Inflammatory macrophage treated with lipopolysaccharide for 1 hour (primary cell): ENCODE measurements at regions not wholly inside any gene's neighbourhood (a gene's known extent, or its start where the extent isn't known, plus 50 kb on each side); places are given as distances from the start of the nearest gene placed in this dataset.
A peak's percentile ranks its signal among the peaks of the same experiment; 100 is the strongest.
"Not testable (repeated sequence)": the region's sequence is repeated elsewhere in the genome, so short reads cannot be mapped to it uniquely, and the experiment has no call there.

Experiments used
- DNase-seq, 2 donors: peaks; one replicate each; pipeline ENCODE4 v3.0.0-alpha.2; 2020 to 2022

GRCh38 chr3:115254492-115255196 lies 107.6 kb upstream of the ZBTB20 start:
- DNase-seq: no peak

- no peak for DNase-seq
These were observed 108.1 kb upstream of the ZBTB20 start for GRCh38 chr3:115255197-115255585.

- no peak for DNase-seq
These were observed 123.8 kb upstream of the ZBTB20 start for GRCh38 chr3:115270849-115271248.

- DNase-seq: no peak
These were observed 125.1 kb upstream of the ZBTB20 start for GRCh38 chr3:115272036-115272824.

GRCh38 chr3:115275896-115276295 lies 128.8 kb upstream of the ZBTB20 start:
- DNase-seq: peak; percentile 8 to 38

GRCh38 chr3:115279939-115280338 lies 132.9 kb upstream of the ZBTB20 start:
- peak in 1 of 2 donors; percentile 16 for DNase-seq

- DNase-seq: peak; percentile 23 to 28
These were observed 133.4 kb upstream of the ZBTB20 start for GRCh38 chr3:115280506-115280905.

GRCh38 chr3:115281697-115282675 lies 134.9 kb upstream of the ZBTB20 start:
- DNase-seq: no peak

- no peak for DNase-seq
These were observed 137.9 kb upstream of the ZBTB20 start for GRCh38 chr3:115284980-115285379.

GRCh38 chr3:115286529-115287197 lies 139.6 kb upstream of the ZBTB20 start:
- DNase-seq: no peak

- DNase-seq: no peak
These were observed 140.1 kb upstream of the ZBTB20 start for GRCh38 chr3:115287198-115287597.

- no peak for DNase-seq
These were observed 145.0 kb upstream of the ZBTB20 start for GRCh38 chr3:115292131-115292530.

GRCh38 chr3:115292677-115293165 lies 145.6 kb upstream of the ZBTB20 start:
- DNase-seq: no peak

- no peak for DNase-seq
These were observed 146.2 kb upstream of the ZBTB20 start for GRCh38 chr3:115293321-115293720.

GRCh38 chr3:115301364-115301860 lies 154.3 kb upstream of the ZBTB20 start:
- no peak for DNase-seq

GRCh38 chr3:115317953-115318352 lies 170.9 kb upstream of the ZBTB20 start:
- not testable (repeated sequence) for DNase-seq

GRCh38 chr3:115321400-115321805 lies 174.3 kb upstream of the ZBTB20 start:
- no peak for DNase-seq

GRCh38 chr3:115322901-115323300 lies 175.8 kb upstream of the ZBTB20 start:
- DNase-seq: no peak

GRCh38 chr3:115323380-115323779 lies 176.3 kb upstream of the ZBTB20 start:
- DNase-seq: no peak

- DNase-seq: no peak
These were observed 177.0 kb upstream of the ZBTB20 start for GRCh38 chr3:115324056-115324455.

GRCh38 chr3:115325539-115325938 lies 178.5 kb upstream of the ZBTB20 start:
- no peak for DNase-seq

GRCh38 chr3:115330430-115330829 lies 183.3 kb upstream of the ZBTB20 start:
- no peak for DNase-seq
